ENCODE measurements at regions not wholly inside any gene's neighbourhood (a gene's known extent, or its start where the extent isn't known, plus 50 kb on each side); places are given as distances from the start of the nearest gene placed in this dataset.

- TF ChIP-seq CTCF (IDR thresholded peaks at IDR 0.05) = no peak
These were observed 121.4 kb downstream of the LEPR start for GRCh38 chr1:65541865-65542264.

DNA sequence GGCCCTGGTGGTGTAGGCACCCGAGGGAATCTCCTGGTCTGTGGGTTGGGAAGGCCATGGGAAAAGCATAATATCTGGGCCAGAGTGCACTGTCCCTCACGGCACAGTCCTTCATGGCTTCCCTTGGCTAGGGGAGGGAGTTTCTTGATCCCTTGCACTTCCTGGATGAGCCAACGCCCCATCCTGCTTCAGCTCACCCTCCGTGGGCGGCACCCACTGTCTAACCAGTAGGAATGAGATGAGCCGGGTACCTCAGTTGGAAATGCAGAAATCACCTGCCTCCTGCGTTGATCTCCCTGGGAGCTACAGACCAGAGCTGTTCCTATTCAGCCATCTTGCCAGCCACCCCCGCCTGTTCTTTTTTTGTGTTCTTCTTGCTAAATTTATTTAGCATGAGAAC is 134.4 kb downstream of the LEPR start:
- no peak for TF ChIP-seq CTCF (IDR thresholded peaks at IDR 0.05)

DNA sequence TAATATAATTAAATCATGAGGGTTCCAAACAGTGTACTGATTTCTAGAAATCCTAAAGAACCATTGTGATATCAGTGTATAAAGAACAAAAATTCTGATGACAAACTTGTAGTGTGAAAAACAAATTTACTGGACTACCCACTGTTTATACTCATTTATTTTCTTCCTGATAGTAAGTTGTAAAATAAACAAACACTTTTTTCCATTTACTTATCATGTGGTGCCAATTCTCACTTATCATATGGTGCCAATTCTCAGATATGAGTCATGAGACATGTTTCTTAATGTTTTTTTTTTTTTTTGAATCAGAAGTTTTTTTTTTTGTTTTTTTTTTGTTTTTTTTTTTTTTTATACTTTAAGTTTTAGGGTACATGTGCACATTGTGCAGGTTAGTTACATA is 137.7 kb downstream of the LEPR start:
- no peak for TF ChIP-seq CTCF (IDR thresholded peaks at IDR 0.05)

DNA sequence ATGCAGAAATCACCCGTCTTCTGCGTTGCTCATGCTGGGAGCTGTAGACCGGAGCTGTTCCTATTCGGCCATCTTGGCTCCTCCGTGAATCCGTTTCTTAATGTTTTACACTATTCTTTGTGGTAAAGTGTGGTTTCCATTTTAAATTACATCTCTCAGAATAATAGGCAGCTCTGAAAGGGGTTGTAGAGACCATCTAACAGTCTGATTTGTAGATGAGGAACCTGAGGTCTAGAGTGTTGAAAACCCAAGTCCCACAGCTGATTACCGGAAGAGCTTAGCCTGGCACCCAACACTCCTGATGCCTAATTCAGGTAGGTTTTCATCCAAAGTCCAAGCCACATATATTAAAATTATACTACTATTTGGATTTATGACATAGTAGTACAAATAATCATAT is 144.0 kb downstream of the LEPR start:
- no peak for TF ChIP-seq CTCF (IDR thresholded peaks at IDR 0.05)

DNA sequence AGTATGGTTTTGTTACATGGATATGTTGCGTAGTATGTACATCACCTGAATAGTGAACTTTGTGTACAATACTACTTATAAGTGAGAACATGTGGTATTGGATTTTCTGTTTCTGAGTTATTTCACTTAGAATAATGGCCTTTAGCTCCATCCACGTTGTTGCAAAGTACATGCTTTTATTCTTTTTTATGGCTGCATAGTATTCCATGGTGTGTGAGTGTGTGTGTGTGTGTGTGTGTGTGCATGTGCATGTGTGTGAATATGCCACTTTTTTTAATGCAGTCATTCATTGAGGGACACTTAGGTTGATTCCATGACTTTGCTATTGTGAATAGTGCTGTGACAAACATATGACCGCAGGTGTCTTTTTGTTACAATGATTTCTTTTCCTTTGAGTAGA is 147.8 kb downstream of the LEPR start:
- no peak for TF ChIP-seq CTCF (IDR thresholded peaks at IDR 0.05)

- TF ChIP-seq CTCF (IDR thresholded peaks at IDR 0.05) = no peak
These were observed 152.4 kb downstream of the LEPR start for GRCh38 chr1:65572701-65573421.

- no peak for TF ChIP-seq CTCF (IDR thresholded peaks at IDR 0.05)
These were observed 156.8 kb downstream of the LEPR start for GRCh38 chr1:65577278-65577677.

DNA sequence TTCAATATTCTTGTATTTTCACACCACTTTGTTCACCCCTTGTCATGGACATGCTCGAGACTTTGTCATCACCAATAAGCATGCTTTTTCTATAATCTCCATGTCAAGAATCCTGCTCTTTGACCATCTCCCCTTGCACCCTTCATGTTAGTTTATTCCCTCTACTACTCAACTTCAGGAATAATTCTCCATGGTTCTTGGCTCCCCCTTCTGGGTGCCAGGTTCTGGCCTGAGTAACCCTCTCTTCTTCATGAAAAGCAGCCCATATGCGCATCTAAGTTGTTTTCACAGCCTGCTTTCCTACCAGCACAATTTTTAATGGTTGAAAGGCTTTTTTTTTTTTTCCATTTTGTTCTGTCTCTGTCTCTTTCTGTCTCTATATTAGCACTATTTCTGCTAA is 160.7 kb downstream of the LEPR start:
- TF ChIP-seq CTCF (IDR thresholded peaks at IDR 0.05) = no peak

Data from LNCAP (cell line).